HepG2 (cell line): ENCODE measurements at regions not wholly inside any gene's neighbourhood (a gene's known extent, or its start where the extent isn't known, plus 50 kb on each side); places are given as distances from the start of the nearest gene placed in this dataset.
A peak's percentile ranks its signal among the peaks of the same experiment; 100 is the strongest.

Experiments
- GATAD2A ChIP-seq: IDR thresholded peaks from 2 replicates; pipeline ENCODE4 v1.6.1; 2016
- GTF2F1 ChIP-seq: fragments of 150-350 bp; IDR thresholded peaks from 2 replicates; pipeline ENCODE4 v1.6.1; 2014; ENCODE audit warnings: low read length
- HINFP ChIP-seq: sonication (generic); formaldehyde crosslinking; IDR thresholded peaks from 2 replicates; pipeline ENCODE4 v1.4.0; 2020; ENCODE audit warnings: low read depth, mild to moderate bottlenecking, missing genetic modification reagents
- MAZ ChIP-seq, 2 experiments: sonication (generic) in 1 of 2; formaldehyde crosslinking in 1 of 2; IDR thresholded peaks; 2 replicates each; pipeline versions ENCODE4 v1.5.0 to v1.6.1; 2012 to 2020; ENCODE audit warnings: low read depth in 2 of 2, mild to moderate bottlenecking in 2 of 2, borderline replicate concordance in 1 of 2, improper control_type of control experiment in 1 of 2, low read length in 1 of 2, missing genetic modification reagents in 1 of 2, moderate library complexity in 1 of 2
- MTA1 ChIP-seq: sonication (generic); formaldehyde crosslinking; IDR thresholded peaks from 2 replicates; pipeline ENCODE4 v1.4.0; 2020; ENCODE audit warnings: missing genetic modification reagents, mild to moderate bottlenecking, borderline replicate concordance
- MYC ChIP-seq: sonication (generic); formaldehyde crosslinking; IDR thresholded peaks from 2 replicates; pipeline ENCODE4 v1.9.0; 2021; ENCODE audit warnings: missing genetic modification reagents, borderline replicate concordance
- NFE2 ChIP-seq: sonication (generic); formaldehyde crosslinking; IDR thresholded peaks from 2 replicates; pipeline ENCODE4 v1.4.0; 2020; ENCODE audit warnings: missing genetic modification reagents
- POGK ChIP-seq: sonication (generic); formaldehyde crosslinking; conservative IDR thresholded peaks from 2 replicates; pipeline ENCODE4 v1.8.0; 2022; ENCODE audit warnings: mild to moderate bottlenecking, moderate library complexity, missing genetic modification reagents
- PTBP1 ChIP-seq: fragments of 200-400 bp; formaldehyde crosslinking; IDR thresholded peaks from 2 replicates; pipeline ENCODE4 v1.6.1; 2018; ENCODE audit warnings: low read length, low read depth; ENCODE audit not compliant: poor library complexity, severe bottlenecking
- STAG1 ChIP-seq: sonication (generic); formaldehyde crosslinking; IDR thresholded peaks from 2 replicates; pipeline ENCODE4 v1.4.0; 2020; ENCODE audit warnings: missing genetic modification reagents
- TEAD3 ChIP-seq: optimal IDR thresholded peaks from 2 replicates; pipeline ENCODE3; 2016; ENCODE audit warnings: borderline replicate concordance
- TIGD3 ChIP-seq: sonication (generic); formaldehyde crosslinking; IDR thresholded peaks from 2 replicates; pipeline ENCODE4 v1.5.1; 2020; ENCODE audit warnings: mild to moderate bottlenecking, missing genetic modification reagents, borderline replicate concordance
- ZBTB20 ChIP-seq: sonication (generic); formaldehyde crosslinking; IDR thresholded peaks from 2 replicates; pipeline ENCODE4 v1.8.1; 2023; ENCODE audit warnings: missing genetic modification reagents, low read depth, mild to moderate bottlenecking, borderline replicate concordance
- ZBTB21 ChIP-seq: sonication (generic); formaldehyde crosslinking; IDR thresholded peaks from 2 replicates; pipeline ENCODE4 v1.4.0; 2020; ENCODE audit warnings: missing genetic modification reagents
- ZKSCAN5 ChIP-seq: sonication (generic); formaldehyde crosslinking; IDR thresholded peaks from 2 replicates; pipeline ENCODE4 v1.5.1; 2020; ENCODE audit warnings: mild to moderate bottlenecking, missing genetic modification reagents
- ZMAT5 ChIP-seq: sonication (generic); formaldehyde crosslinking; IDR thresholded peaks from 2 replicates; pipeline ENCODE4 v1.5.0; 2020; ENCODE audit warnings: mild to moderate bottlenecking, low read depth, missing genetic modification reagents, borderline replicate concordance
- ZNF256 ChIP-seq: sonication (generic); formaldehyde crosslinking; conservative IDR thresholded peaks from 2 replicates; pipeline ENCODE4 v1.4.0; 2020; ENCODE audit warnings: missing genetic modification reagents
- ZNF878 ChIP-seq: sonication (generic); formaldehyde crosslinking; IDR thresholded peaks from 2 replicates; pipeline ENCODE4 v1.8.1; 2023; ENCODE audit warnings: mild to moderate bottlenecking, missing genetic modification reagents, moderate library complexity
- TF ChIP-seq, protein P1 (sequence below): sonication (generic); formaldehyde crosslinking; IDR thresholded peaks from 2 replicates; pipeline ENCODE4 v1.5.0; 2020; ENCODE audit warnings: mild to moderate bottlenecking, missing genetic modification reagents, moderate library complexity
- TF ChIP-seq, protein P2 (sequence below): sonication (generic); formaldehyde crosslinking; IDR thresholded peaks from 2 replicates; pipeline ENCODE4 v1.4.0; 2020; ENCODE audit warnings: mild to moderate bottlenecking, missing genetic modification reagents, borderline replicate concordance

DNA sequence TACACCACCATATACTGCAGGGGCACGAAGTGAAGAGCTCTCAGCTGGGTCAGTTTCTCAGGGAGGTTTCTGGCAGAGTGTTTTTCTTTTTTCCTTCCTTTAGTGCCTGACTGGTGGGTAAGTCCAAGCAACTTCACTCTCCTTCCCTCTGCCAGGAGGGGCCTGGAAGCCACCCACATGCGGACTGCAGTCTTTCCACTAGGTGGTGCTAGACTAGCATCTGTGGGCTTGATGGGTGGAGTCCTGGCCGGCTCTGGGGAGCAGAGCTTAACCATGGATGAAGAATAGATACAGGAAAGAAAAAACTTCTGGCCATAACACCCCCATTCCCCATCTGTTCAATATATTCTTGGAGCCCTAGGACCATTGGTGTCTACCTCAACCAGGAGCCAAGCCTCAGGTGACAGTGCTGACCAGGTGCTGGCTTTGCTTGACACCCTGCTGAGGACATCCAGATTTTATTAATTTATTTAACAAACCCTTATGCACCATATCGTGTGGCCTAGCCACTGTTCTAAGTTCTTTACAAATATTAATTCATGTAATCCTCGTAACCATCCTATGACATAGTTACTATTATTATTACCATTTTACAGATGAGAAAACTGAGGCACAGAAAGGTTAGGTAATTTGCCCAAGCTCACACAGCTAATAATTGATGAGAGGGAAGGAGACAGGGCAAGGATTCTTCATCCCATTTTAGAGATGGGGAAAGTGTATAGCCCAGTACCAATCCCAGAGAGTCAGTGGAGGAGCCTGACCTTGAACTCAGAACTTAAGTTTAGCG, 126.7 kb upstream of the CSF3R start (continued):
- no peak for TF ChIP-seq MYC (CRISPR knock-in tag)
- TF ChIP-seq MTA1 (CRISPR knock-in tag) = no peak
- TF ChIP-seq GTF2F1 = no peak
- TF ChIP-seq MAZ (IDR thresholded peaks at IDR 0.05; ENCODE audit: borderline replicate concordance, low read depth, low read length) = no peak
- TF ChIP-seq MAZ (CRISPR knock-in tag; IDR thresholded peaks at IDR 0.05; ENCODE audit: low read depth) = no peak
- TF ChIP-seq, protein P1, sequence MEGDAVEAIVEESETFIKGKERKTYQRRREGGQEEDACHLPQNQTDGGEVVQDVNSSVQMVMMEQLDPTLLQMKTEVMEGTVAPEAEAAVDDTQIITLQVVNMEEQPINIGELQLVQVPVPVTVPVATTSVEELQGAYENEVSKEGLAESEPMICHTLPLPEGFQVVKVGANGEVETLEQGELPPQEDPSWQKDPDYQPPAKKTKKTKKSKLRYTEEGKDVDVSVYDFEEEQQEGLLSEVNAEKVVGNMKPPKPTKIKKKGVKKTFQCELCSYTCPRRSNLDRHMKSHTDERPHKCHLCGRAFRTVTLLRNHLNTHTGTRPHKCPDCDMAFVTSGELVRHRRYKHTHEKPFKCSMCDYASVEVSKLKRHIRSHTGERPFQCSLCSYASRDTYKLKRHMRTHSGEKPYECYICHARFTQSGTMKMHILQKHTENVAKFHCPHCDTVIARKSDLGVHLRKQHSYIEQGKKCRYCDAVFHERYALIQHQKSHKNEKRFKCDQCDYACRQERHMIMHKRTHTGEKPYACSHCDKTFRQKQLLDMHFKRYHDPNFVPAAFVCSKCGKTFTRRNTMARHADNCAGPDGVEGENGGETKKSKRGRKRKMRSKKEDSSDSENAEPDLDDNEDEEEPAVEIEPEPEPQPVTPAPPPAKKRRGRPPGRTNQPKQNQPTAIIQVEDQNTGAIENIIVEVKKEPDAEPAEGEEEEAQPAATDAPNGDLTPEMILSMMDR = peak; percentile 80
- no peak for TF ChIP-seq TIGD3
- no peak for TF ChIP-seq ZBTB20 (CRISPR knock-in tag)
- TF ChIP-seq GATAD2A (CRISPR knock-in tag) = no peak
- no peak for TF ChIP-seq POGK (CRISPR knock-in tag)
- TF ChIP-seq ZNF256 (CRISPR knock-in tag) = no peak
- no peak for TF ChIP-seq ZMAT5 (CRISPR knock-in tag)
- TF ChIP-seq ZBTB21 (CRISPR knock-in tag) = no peak
- no peak for TF ChIP-seq NFE2
- TF ChIP-seq ZNF878 (CRISPR knock-in tag) = no peak
- TF ChIP-seq TEAD3 (CRISPR knock-in tag) = peak; percentile 53
- TF ChIP-seq STAG1 (CRISPR knock-in tag) = peak; percentile 57
- TF ChIP-seq, protein P2, sequence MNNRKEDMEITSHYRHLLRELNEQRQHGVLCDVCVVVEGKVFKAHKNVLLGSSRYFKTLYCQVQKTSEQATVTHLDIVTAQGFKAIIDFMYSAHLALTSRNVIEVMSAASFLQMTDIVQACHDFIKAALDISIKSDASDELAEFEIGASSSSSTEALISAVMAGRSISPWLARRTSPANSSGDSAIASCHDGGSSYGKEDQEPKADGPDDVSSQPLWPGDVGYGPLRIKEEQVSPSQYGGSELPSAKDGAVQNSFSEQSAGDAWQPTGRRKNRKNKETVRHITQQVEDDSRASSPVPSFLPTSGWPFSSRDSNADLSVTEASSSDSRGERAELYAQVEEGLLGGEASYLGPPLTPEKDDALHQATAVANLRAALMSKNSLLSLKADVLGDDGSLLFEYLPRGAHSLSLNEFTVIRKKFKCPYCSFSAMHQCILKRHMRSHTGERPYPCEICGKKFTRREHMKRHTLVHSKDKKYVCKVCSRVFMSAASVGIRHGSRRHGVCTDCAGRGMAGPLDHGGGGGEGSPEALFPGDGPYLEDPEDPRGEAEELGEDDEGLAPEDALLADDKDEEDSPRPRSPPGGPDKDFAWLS (CRISPR knock-in tag) = no peak
- no peak for TF ChIP-seq HINFP (CRISPR knock-in tag)
- TF ChIP-seq ZKSCAN5 (CRISPR knock-in tag) = no peak
- no peak for TF ChIP-seq PTBP1
